Stomach (tissue), 4 donors: ENCODE measurements at regions not wholly inside any gene's neighbourhood (a gene's known extent, or its start where the extent isn't known, plus 50 kb on each side); places are given as distances from the start of the nearest gene placed in this dataset.

Experiments
- POLR2A ChIP-seq, 4 donors: fragments of 450-650 bp; IDR thresholded peaks; one replicate each; pipeline ENCODE4 v1.6.1; 2016; ENCODE audit warnings: antibody characterized with exemption in 4 of 4, control low read depth in 2 of 4, mild to moderate bottlenecking in 1 of 4, moderate library complexity in 1 of 4
- TF ChIP-seq, protein P1 (sequence below), 7 experiments: fragments of 450-650 bp in 4 of 7; fragments of 200-600 bp in 3 of 7; sonication (generic) in 3 of 7; IDR thresholded peaks; one replicate each; pipeline ENCODE4 v1.5.1; 2016 to 2019; ENCODE audit warnings: antibody characterized with exemption in 7 of 7, control low read depth in 2 of 7, mild to moderate bottlenecking in 1 of 7

DNA sequence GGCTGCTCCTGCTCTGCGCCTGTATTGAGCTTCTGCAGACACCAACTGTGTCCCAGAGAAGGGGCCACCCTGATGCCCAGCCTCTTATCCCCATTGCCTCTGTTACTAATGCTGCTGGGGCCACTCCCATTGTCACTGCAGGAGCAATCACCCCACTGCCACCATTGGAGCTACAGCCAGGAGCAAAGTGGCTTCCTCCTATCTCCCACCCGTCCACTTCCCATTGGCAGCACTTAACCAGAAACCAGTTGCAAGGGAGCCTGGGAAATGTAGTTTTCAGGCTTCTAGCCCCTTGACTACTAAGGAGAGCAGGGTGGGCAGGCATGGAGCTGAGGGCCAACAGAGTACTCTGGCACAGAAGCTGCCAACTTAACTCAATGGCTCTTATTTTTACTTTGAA is 55.9 kb upstream of the KLF13 start:
- TF ChIP-seq, protein P1, sequence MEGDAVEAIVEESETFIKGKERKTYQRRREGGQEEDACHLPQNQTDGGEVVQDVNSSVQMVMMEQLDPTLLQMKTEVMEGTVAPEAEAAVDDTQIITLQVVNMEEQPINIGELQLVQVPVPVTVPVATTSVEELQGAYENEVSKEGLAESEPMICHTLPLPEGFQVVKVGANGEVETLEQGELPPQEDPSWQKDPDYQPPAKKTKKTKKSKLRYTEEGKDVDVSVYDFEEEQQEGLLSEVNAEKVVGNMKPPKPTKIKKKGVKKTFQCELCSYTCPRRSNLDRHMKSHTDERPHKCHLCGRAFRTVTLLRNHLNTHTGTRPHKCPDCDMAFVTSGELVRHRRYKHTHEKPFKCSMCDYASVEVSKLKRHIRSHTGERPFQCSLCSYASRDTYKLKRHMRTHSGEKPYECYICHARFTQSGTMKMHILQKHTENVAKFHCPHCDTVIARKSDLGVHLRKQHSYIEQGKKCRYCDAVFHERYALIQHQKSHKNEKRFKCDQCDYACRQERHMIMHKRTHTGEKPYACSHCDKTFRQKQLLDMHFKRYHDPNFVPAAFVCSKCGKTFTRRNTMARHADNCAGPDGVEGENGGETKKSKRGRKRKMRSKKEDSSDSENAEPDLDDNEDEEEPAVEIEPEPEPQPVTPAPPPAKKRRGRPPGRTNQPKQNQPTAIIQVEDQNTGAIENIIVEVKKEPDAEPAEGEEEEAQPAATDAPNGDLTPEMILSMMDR (IDR thresholded peaks at IDR 0.05): no peak
- TF ChIP-seq POLR2A (IDR thresholded peaks at IDR 0.05): no peak
